PC-9 (cell line): ENCODE measurements at regions not wholly inside any gene's neighbourhood (a gene's known extent, or its start where the extent isn't known, plus 50 kb on each side); places are given as distances from the start of the nearest gene placed in this dataset.

Experiments used
- CTCF ChIP-seq: fragments of 200-600 bp; sonication (generic); conservative IDR thresholded peaks from 2 replicates; pipeline ENCODE4 v1.6.1; 2017; ENCODE audit warnings: mixed run types, antibody characterized with exemption, mild to moderate bottlenecking, moderate library complexity
- EZH2 ChIP-seq: fragments of 200-600 bp; sonication (generic); IDR thresholded peaks from 2 replicates; pipeline ENCODE4 v1.8.0; 2017; ENCODE audit warnings: antibody characterized with exemption, low read depth

GRCh38 chr20:58100731-58101356, 127.6 kb downstream of the ANKRD60 start:
- TF ChIP-seq CTCF = no peak
- no peak for TF ChIP-seq EZH2
